ENCODE measurements at regions not wholly inside any gene's neighbourhood (a gene's known extent, or its start where the extent isn't known, plus 50 kb on each side); places are given as distances from the start of the nearest gene placed in this dataset.
A peak's percentile ranks its signal among the peaks of the same experiment; 100 is the strongest.

- Histone ChIP-seq H3K27ac (ENCODE audit: low read depth) (no peak overlapping the region), H3K36me3 (ENCODE audit: insufficient read depth) (no peaks in the 10 kb centered on the region), H2AFZ (peak overlapping the region; percentile 88), H3K9me2 (ENCODE audit: insufficient read depth) (no peaks in the 10 kb centered on the region), H3K4me2 (peak overlapping the region; percentile 84), H3K27me3 (ENCODE audit: insufficient read depth) (peaks cover 23% of the 10 kb centered on the region), H3F3A (replicated peaks; ENCODE audit: low read depth) (no peaks in the 10 kb centered on the region), H4K20me1 (replicated peaks; ENCODE audit: insufficient read depth) (no peaks in the 10 kb centered on the region), H3K4me3 (peak overlapping the region; percentile 60), H3K79me2 (replicated peaks; ENCODE audit: insufficient read depth) (no peaks in the 10 kb centered on the region), H3K4me1 (ENCODE audit: insufficient read depth) (no peaks in the 10 kb centered on the region; the same call in 1 of the 2 replicates)
- peaks cover 3% of the 10 kb centered on the region for H3K27me3 Mint-ChIP-seq (ENCODE audit: insufficient read depth, low read depth, poor library complexity)
- peak; percentile 32 for ATAC-seq
- H3K27ac Mint-ChIP-seq, result no peak overlapping the region
- H3K4me3 Mint-ChIP-seq, result peak overlapping the region; percentile 57; the same call in 2 of the 3 replicates
- no peak for TF ChIP-seq ETS1 (IDR thresholded peaks at IDR 0.05)
- no peaks in the 10 kb centered on the region; the same call in 2 of the 3 replicates for H3K9me3 Mint-ChIP-seq
- DNase-seq (ENCODE audit: low spot score), result peak; percentile 40
- no peaks in the 10 kb centered on the region; the same call in 2 of the 3 replicates for H3K36me3 Mint-ChIP-seq (ENCODE audit: low read depth)
- H3K4me1 Mint-ChIP-seq, result peaks cover 13% of the 10 kb centered on the region; the same call in 2 of the 3 replicates
Observed at GRCh38 chr1:157194731-157195520, 56.7 kb upstream of the ETV3 start.

GRCh38 chr1:157193702-157194391 is 55.7 kb upstream of the ETV3 start:
- Histone ChIP-seq H2AFZ (no peak overlapping the region), H3K27me3 (ENCODE audit: insufficient read depth) (peaks cover 23% of the 10 kb centered on the region), H4K20me1 (replicated peaks; ENCODE audit: insufficient read depth) (no peaks in the 10 kb centered on the region), H3F3A (replicated peaks; ENCODE audit: low read depth) (no peaks in the 10 kb centered on the region), H3K27ac (ENCODE audit: low read depth) (no peak overlapping the region), H3K4me2 (peak overlapping the region; percentile 59; the same call in 1 of the 2 replicates), H3K36me3 (ENCODE audit: insufficient read depth) (no peaks in the 10 kb centered on the region), H3K79me2 (replicated peaks; ENCODE audit: insufficient read depth) (no peaks in the 10 kb centered on the region), H3K9me2 (ENCODE audit: insufficient read depth) (no peaks in the 10 kb centered on the region), H3K4me1 (ENCODE audit: insufficient read depth) (no peaks in the 10 kb centered on the region; the same call in 1 of the 2 replicates), H3K4me3 (no peak overlapping the region)
- no peaks in the 10 kb centered on the region; the same call in 2 of the 3 replicates for H3K9me3 Mint-ChIP-seq
- peak; percentile 31 for ATAC-seq
- peaks cover 4% of the 10 kb centered on the region for H3K27me3 Mint-ChIP-seq (ENCODE audit: insufficient read depth, low read depth, poor library complexity)
- no peak overlapping the region for H3K4me3 Mint-ChIP-seq
- H3K36me3 Mint-ChIP-seq (ENCODE audit: low read depth), result no peaks in the 10 kb centered on the region; the same call in 2 of the 3 replicates
- peak; percentile 63; the same call in 1 of the 2 replicates for TF ChIP-seq ZNF462 (CRISPR knock-in tag; IDR thresholded peaks at IDR 0.05)
- TF ChIP-seq EZH2phosphoT487 (IDR thresholded peaks at IDR 0.05; ENCODE audit: unreplicated experiment), result no peak
- TF ChIP-seq JUNB (IDR thresholded peaks at IDR 0.05; ENCODE audit: unreplicated experiment), result no peak
- no peak for TF ChIP-seq EZH2 (IDR thresholded peaks at IDR 0.05; ENCODE audit: low read depth, unreplicated experiment)
- peak; percentile 84 to 87 for TF ChIP-seq CTCF (conservative IDR thresholded peaks at IDR 0.05; ENCODE audit: low read depth in 2 of 2)
- TF ChIP-seq ETS1 (IDR thresholded peaks at IDR 0.05), result no peak
- peak; percentile 91 for DNase-seq (ENCODE audit: low spot score)
- H3K4me1 Mint-ChIP-seq, result peaks cover 13% of the 10 kb centered on the region; the same call in 2 of the 3 replicates
- H3K27ac Mint-ChIP-seq, result no peak overlapping the region
